Activated CD8-positive, alpha-beta memory T cell treated with anti-CD3 and anti-CD28 coated beads for 48 hours (primary cell): ENCODE measurements at regions not wholly inside any gene's neighbourhood (a gene's known extent, or its start where the extent isn't known, plus 50 kb on each side); places are given as distances from the start of the nearest gene placed in this dataset.

Experiments
- DNase-seq, 3 experiments: peaks; one replicate each; pipeline ENCODE4 v3.0.0-alpha.2; 2020; ENCODE audit warnings: low read depth in 2 of 3, low spot score in 2 of 3

DNA sequence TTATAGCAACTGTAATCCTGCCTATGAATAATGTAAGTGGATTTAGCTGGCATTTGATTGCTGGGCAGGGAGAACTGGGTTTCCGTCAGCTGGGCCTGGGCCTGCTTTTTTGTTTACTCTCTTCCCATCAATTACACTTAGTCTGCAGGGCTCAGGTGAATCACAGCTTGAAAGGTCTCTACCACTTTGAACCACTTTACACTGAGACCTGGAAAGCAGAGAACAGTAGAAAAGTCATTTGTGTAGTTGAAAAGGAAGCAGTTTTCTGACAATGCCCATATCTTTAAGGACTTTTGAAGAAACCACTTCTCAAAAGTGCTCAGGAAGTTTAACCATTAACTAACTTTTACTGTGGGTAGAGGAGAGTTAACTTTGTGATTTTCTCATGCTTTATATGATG is 315.4 kb upstream of the SASH1 start:
- no peak for DNase-seq

GRCh38 chr6:148035806-148036390 is 306.7 kb upstream of the SASH1 start:
- DNase-seq: no peak

GRCh38 chr6:148037496-148037895 is 305.1 kb upstream of the SASH1 start:
- no peak for DNase-seq

GRCh38 chr6:148041546-148041945 is 301.1 kb upstream of the SASH1 start:
- DNase-seq: no peak

DNA sequence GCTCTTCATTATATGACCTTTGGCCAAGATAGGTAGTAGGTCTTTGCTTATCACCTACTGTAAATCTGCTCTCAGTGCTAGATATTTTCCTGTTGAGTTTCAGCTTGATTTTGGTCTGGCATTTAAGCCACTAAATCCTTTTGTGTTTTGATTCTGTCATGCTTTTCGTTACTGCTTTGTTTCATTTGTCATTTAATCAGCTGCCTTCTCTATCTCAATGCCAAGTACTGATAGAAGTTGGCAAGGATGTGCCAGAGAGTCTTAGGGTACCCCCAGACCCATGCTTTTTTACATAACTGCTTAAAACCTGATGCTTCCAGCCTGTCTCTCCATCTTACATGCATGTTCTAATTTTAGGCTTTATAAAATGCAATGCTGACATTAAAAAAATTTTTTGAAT is 300.1 kb upstream of the SASH1 start:
- no peak for DNase-seq

- DNase-seq: no peak
Observed at GRCh38 chr6:148044261-148044751, 298.3 kb upstream of the SASH1 start.

DNA sequence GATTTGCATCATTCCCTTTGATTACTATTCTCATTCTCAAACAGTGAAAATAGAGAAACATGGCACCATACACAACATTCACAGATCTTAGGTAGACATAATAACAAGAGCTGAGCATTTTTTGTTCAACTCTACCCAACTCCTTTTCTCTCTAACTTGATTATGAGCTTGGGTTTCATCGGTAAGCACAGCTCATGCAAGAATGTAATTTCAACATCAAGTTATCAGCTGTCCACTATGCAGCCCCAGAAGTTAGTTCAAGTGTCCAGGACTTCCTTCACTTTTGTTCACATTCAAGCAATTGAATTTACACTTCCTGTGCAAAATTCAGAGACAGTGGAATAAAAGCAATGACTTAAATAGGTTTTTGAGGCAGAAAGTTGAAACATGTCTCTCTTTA is 297.7 kb upstream of the SASH1 start:
- DNase-seq: no peak

GRCh38 chr6:148053209-148053608 is 289.4 kb upstream of the SASH1 start:
- no peak for DNase-seq

DNA sequence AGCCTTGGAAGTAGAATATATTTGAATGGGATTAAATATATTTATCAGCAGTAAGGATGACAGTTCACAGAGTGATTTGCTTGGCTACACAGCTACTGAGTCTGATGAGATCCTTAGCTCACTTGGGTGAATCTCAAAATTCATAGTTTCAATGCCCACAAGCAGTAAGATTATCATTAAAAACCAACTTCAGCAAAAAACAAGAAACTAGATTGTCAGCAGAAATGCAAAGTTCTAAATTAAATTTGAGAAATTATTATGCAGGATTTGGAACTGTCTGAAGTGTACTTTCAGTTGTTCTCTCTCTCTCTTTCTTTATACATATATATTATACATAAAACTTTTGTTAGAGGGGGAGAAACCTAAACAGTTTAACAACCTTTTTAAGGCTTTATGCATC is 288.8 kb upstream of the SASH1 start:
- DNase-seq: no peak

DNA sequence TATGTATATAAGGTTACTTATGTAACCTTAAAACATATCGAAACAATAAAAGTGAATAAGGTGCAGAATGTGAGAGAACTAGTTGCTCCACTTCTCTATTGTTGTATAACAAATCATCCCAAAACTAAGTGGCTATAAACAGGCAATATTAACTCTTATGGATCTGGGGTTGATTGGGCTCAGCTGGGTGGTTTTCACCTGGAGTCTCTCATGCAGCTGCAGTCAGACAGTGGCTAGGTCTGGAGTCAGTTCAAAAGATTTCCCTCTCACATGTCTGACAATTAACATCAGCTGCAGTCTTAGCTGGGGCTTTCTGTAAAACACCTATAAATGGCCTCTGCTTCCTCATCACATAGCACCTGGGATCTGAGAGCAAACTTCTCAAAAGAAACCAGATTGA is 288.4 kb upstream of the SASH1 start:
- DNase-seq: no peak

- DNase-seq: no peak
Observed at GRCh38 chr6:148055419-148055818, 287.2 kb upstream of the SASH1 start.

GRCh38 chr6:148059869-148060268 is 282.8 kb upstream of the SASH1 start:
- DNase-seq: no peak

DNA sequence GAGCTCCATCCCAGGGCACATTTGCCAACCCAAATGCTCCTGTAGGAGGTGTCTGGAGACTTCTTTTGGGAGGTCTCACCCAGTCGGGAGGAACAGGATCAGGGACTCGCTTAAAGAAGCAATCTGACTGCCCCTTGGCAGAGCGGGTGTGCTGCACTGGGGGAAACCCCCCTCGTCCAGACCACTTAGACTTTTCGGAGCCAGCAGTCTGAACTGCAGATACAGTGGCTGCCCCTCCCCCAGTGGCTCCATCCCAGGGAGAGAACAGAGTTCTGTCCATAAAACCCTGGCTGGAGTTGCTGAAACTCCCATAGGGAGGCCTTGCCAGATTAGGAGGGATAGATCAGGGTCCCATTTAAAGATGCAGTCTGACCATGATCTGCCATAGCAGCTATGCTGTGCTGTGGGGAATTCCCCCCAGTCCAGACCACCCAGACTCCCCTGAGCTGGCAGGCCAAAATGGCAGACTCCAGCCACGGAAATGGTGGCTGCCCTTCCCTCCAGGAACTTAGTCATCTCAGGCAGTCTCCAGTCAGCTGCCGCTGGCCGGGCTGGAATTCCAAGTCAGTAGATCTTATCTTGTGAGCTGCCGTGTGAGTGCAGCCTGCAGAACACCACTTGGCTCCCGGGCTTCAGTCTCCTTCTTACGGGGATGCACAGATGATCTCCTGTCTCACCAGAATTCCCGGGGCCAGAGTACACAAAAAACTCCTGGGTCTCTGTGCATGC is 278.1 kb upstream of the SASH1 start:
- DNase-seq: no peak

DNA sequence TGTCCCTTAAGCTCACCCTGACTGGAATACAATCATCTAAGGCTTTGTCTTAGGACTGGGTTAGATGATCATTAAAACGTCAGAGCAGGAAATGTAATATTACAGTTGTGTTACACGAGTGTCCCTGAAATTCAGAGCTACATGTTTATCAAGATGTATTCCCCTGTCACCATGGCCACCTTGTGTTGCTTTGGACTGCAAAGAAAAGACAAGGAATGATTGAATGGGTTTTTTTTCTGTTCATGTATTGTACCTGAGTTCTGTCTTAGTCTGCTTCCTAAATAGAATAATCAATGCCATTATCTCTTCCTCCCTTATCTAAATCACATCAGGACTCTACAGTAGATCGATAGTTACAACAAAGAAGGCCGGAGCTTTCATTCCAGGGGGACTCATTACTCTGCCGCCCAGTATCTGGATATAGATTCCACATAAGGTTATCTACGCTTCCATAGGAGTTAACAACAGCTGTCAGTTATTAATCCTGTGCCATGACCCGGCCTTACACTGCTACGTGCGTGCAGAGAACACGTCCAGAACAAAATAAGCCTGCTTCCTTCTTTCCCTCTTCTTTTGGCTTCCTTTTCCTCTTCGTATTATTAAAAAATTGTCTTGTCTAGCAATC is 274.1 kb upstream of the SASH1 start:
- no peak for DNase-seq

GRCh38 chr6:148069256-148069655 is 273.4 kb upstream of the SASH1 start:
- no peak for DNase-seq

GRCh38 chr6:148074291-148074690 is 268.3 kb upstream of the SASH1 start:
- DNase-seq: no peak

GRCh38 chr6:148074738-148075137 is 267.9 kb upstream of the SASH1 start:
- DNase-seq: no peak

DNA sequence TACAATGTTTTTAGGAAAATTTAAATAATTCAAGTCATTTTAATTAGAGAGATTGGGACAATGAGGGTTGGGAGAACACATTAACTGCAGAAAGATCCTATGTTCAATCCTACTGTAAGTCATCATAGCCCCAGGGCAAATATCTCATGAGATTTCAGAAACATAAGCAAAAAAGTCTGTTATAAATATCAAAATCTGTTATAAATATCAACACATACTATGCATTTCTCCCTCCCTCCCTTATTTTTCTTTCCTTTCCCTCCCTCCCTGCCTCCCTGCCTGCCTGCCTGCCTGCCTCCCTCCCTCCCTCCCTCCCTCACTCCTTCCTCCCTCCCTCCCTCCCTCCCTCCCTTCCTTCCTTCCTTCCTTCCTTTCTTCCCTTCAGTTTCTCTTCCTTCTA is 267.3 kb upstream of the SASH1 start:
- DNase-seq: no peak

DNA sequence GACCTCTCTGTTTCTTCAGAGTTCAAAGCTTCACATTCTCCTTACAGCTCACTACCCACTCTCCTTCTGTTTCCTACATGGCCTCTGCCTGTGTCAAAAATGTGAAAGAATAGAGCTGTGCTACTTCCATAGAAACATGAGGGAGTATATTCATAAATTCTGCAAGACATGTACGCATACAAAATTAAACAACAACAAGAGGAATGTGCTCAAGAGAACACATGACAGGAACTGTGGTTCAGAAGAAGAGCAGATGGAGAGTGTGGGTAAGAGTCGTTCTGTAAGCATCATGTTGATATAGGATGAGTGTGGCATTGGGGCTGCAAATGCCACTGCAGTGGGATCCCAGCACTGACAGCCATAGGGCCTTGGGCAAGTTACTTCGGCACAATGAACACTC is 266.6 kb upstream of the SASH1 start:
- DNase-seq: no peak

GRCh38 chr6:148080315-148080714 is 262.3 kb upstream of the SASH1 start:
- no peak for DNase-seq

DNA sequence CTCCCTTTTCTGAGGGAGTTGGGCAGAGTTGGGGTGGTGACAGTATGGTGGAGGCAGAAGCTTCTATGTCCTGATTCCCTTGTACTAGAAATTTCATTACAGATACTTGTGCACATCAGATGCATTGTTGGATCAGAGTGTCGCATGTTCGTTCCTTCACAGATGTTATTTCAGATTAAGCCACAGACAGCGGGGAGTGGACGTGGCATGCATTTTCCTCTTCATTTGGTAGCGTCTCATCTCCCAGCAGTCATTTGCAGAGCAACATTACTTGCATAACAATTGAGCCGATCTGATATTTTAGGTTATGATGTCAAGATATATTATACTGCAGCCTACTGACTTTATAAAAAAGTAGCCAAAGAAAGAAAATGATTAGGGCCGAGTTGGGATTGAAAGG is 261.6 kb upstream of the SASH1 start:
- DNase-seq: no peak

GRCh38 chr6:148082044-148082443 is 260.6 kb upstream of the SASH1 start:
- DNase-seq: no peak

DNA sequence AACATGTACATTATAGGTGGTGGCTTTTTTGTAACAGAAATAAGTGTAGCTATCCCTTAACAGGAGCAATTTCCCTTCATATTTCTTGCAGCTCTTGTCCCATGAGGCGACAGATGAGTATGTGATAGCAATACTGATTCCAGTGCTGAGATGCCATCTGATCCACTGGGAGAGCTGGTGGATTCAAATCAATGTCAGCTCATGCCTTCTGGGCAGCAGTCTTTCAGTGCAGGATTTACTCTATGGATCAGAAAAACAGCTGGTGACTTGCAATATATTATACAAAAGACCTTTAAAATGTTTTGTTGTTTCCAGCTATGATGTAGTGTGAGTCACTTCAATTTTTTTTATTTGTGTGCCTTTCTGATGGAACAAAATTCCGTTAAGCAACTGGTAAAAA is 259.9 kb upstream of the SASH1 start:
- no peak for DNase-seq
